Duodenal mucosa (tissue), 2 donors: ENCODE measurements at regions not wholly inside any gene's neighbourhood (a gene's known extent, or its start where the extent isn't known, plus 50 kb on each side); places are given as distances from the start of the nearest gene placed in this dataset.

Experiments used
- H3K27ac ChIP-seq: one replicate; pipeline ENCODE4 v1.7.0; 2013; ENCODE audit warnings: low read depth, low read length
- H3K27me3 ChIP-seq, 2 donors: one replicate each; pipeline ENCODE4 v1.7.0; 2013; ENCODE audit warnings: low read length in 2 of 2, control low read depth in 1 of 2; ENCODE audit not compliant: insufficient read depth in 2 of 2, control insufficient read depth in 1 of 2
- H3K36me3 ChIP-seq, 2 donors: one replicate each; pipeline ENCODE4 v1.7.0; 2013; ENCODE audit warnings: low read length in 2 of 2, control low read depth in 1 of 2; ENCODE audit not compliant: insufficient read depth in 2 of 2, control insufficient read depth in 1 of 2
- H3K4me1 ChIP-seq, 2 donors: one replicate each; pipeline ENCODE4 v1.7.0; 2013; ENCODE audit warnings: low read length in 2 of 2, control low read depth in 1 of 2; ENCODE audit not compliant: insufficient read depth in 2 of 2, control insufficient read depth in 1 of 2
- H3K4me3 ChIP-seq, 2 donors: one replicate each; pipeline ENCODE4 v1.7.0; 2013; ENCODE audit warnings: low read length in 2 of 2, low read depth in 1 of 2
- H3K9ac ChIP-seq, 2 donors: one replicate each; pipeline ENCODE4 v1.7.0; 2013; ENCODE audit warnings: low read length in 2 of 2, low read depth in 1 of 2
- H3K9me3 ChIP-seq, 2 donors: one replicate each; pipeline ENCODE4 v1.7.0; 2013; ENCODE audit warnings: low read length in 2 of 2, control low read depth in 1 of 2; ENCODE audit not compliant: control insufficient read depth in 1 of 2

DNA sequence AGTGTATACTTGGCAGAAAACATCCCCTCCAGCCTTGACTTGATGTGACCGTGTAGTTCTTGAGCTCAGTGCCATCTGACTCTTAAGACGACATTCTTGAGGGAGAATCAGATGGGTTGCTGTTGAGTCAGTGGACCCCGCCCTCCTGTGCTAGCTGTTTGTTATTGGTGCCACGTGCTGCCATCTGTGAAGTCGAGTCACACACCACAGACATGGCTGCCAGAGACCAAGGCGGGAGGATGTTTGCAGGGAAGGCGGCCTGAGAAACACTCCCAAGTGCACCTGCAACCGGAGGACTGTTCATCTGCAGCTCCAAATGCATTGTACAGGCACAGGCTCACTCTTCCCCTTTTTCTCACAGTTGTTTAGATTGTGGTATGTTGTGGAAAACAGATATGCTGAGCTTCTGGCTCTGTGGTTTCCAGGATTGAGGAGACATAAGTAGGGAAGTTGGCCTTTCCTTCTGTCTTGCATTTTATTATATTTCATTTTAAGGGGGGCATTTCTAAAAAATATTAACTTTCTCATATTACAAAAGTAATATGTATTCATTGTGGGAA is 345.3 kb upstream of the ZFP64 start:
- Histone ChIP-seq H3K4me3 (no peak overlapping the region), H3K27me3 (no peaks in the 10 kb centered on the region), H3K9me3 (no peaks in the 10 kb centered on the region), H3K9ac (no peak overlapping the region), H3K36me3 (no peaks in the 10 kb centered on the region), H3K27ac (no peak overlapping the region), H3K4me1 (no peaks in the 10 kb centered on the region)

DNA sequence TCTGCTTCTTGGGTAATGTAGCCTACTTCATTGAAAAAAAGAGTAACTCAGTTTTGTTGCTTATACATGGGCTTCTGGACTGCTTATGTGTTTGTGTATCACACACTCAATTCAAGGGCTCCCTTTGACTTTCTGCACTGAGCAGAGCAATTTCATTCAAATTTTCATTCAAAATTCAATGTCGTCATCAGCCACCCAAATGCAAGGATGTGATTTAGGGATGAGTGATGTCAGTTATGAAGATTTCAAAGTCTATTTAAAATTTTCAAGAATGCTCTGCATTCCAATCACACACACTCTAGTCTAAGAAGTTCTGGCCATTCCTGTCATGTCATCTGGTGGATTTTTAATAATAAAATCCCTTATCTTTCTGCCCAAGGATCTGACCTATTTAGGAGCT is 344.5 kb upstream of the ZFP64 start:
- Histone ChIP-seq H3K9ac (no peak overlapping the region), H3K27me3 (no peaks in the 10 kb centered on the region), H3K4me3 (no peak overlapping the region), H3K27ac (no peak overlapping the region), H3K36me3 (no peaks in the 10 kb centered on the region), H3K9me3 (peaks cover 0 to 6% of the 10 kb centered on the region in 2 donors), H3K4me1 (no peaks in the 10 kb centered on the region)

DNA sequence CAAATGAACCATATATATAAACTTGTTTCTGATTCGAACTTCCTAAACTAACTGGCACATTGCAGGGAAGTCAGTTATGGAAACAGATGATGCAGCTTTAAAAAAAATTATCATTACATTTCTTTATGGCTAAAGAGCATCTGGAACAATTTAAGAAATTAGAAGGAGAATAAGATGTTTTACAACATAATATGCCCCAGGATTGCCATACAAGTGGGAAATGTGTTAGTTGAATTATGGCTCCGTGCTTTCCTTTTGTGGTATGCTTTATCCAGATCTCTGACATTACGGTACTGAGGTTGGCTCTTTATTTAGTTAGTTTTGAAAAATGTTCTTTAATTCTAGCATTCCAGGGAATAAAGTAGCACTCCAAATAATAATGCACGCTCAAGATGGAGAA is 343.0 kb upstream of the ZFP64 start:
- Histone ChIP-seq H3K4me1 (no peaks in the 10 kb centered on the region), H3K4me3 (no peak overlapping the region), H3K9ac (no peak overlapping the region), H3K36me3 (no peaks in the 10 kb centered on the region), H3K9me3 (peaks cover 0 to 7% of the 10 kb centered on the region in 2 donors), H3K27ac (no peak overlapping the region), H3K27me3 (no peaks in the 10 kb centered on the region)

DNA sequence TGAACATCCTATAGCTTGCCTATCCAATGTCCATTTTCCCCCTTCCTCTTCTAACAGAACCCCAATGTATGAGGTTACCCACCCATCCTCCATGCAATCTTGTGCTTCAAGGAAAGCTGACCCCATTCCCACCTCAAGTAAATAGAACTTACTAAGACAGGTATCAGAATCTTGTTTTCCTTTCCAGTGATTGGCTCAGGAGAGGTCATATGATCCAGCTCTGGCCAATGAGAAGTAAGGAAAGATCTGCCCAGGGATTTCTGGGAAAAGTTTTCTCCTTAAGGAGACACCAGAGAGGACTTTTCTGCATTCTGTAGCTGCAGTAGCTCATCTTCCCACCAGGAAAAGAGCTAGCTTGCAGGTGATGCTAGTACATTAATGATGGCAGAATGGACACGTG is 341.8 kb upstream of the ZFP64 start:
- Histone ChIP-seq H3K4me1 (no peaks in the 10 kb centered on the region), H3K36me3 (no peaks in the 10 kb centered on the region), H3K9ac (no peak overlapping the region), H3K27ac (no peak overlapping the region), H3K27me3 (no peaks in the 10 kb centered on the region), H3K4me3 (no peak overlapping the region), H3K9me3 (peaks cover 0 to 7% of the 10 kb centered on the region in 2 donors)

DNA sequence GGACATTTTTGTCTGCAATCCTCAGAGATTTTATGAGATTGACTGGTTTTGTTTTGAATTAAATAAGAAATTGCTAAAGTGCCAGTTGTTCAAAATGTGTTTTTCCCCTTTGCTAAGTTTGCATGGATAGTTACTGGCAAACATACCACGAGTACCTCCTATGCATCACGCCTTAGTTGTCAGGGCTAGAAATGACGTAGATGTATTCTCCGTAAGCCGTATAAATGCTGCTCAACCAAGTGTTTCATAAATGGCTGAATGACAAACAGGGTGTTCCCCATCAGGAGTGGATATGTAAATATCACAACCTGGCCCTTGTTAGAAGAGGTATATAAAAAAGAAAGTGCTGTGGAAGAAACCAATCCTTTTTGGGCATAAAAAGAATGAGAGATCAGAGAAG is 341.1 kb upstream of the ZFP64 start:
- Histone ChIP-seq H3K9me3 (peaks cover 0 to 7% of the 10 kb centered on the region in 2 donors), H3K27ac (no peak overlapping the region), H3K4me3 (no peak overlapping the region), H3K9ac (no peak overlapping the region), H3K27me3 (no peaks in the 10 kb centered on the region), H3K4me1 (no peaks in the 10 kb centered on the region), H3K36me3 (no peaks in the 10 kb centered on the region)

DNA sequence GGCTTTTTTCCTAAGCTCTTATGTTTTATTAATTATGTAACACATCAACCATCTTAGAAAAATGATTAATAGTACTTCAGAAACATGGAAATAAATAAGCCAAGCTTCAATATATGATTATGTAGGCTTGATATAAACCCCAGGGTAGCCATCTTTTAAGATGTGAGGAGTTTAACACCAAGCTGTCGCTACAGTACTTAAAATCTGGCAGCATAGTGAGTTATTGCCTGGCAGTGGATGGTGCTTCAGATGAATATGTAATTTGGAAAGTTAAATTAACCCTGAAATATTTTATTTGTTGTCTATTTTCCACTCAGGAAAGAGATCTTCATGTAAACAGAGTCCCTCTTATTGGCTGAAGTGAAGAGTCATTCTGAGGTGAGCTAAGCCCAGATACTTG is 339.0 kb upstream of the ZFP64 start:
- H3K27me3 ChIP-seq, result no peaks in the 10 kb centered on the region
- H3K9me3 ChIP-seq, result peaks cover 0 to 7% of the 10 kb centered on the region in 2 donors
- H3K4me1 ChIP-seq, result no peaks in the 10 kb centered on the region
- H3K9ac ChIP-seq, result no peak overlapping the region
- no peaks in the 10 kb centered on the region for H3K36me3 ChIP-seq
- no peak overlapping the region for H3K4me3 ChIP-seq
- no peak overlapping the region for H3K27ac ChIP-seq

DNA sequence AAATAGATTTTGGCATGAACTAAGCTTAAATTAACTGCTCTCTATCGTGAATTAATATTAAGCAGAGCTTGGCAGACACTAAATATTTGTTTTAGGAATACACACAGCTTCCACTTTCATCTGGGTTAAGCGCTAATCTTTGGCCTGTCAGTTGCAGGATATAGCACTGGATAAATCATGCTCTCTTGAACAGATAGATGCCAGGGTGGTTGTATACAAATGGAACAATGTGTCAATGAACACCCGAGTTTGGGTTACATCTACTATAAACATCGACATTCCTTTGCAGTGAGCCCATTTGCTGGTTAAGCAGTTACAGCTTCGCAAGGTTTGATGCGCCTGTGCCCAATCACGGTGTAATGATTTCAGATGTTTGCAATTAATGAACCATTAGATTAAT is 338.2 kb upstream of the ZFP64 start:
- H3K9ac ChIP-seq, result no peak overlapping the region
- no peak overlapping the region for H3K4me3 ChIP-seq
- no peak overlapping the region for H3K27ac ChIP-seq
- H3K36me3 ChIP-seq, result no peaks in the 10 kb centered on the region
- peaks cover 0 to 7% of the 10 kb centered on the region in 2 donors for H3K9me3 ChIP-seq
- H3K27me3 ChIP-seq, result no peaks in the 10 kb centered on the region
- H3K4me1 ChIP-seq, result no peaks in the 10 kb centered on the region

DNA sequence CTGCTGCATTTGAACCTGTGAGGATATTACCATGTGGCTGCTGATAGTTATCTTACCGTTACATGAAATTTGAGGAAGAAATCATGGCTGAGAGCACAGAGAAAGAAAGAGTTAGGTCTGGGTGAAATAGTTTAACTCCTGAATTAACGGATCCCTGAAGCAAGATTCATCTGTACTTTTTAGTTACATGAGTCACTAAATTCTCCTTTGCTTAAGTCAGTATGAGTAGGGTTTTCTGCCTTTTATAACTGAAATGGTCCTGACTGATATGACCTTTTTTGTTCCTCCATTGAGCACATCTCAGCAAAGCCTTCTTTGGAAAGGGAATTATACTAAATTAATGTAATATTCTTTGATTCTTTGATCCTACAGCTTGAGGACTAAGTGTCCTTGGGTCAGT is 333.3 kb upstream of the ZFP64 start:
- H3K27ac ChIP-seq, result no peak overlapping the region
- H3K36me3 ChIP-seq, result no peaks in the 10 kb centered on the region
- H3K27me3 ChIP-seq, result no peaks in the 10 kb centered on the region
- no peaks in the 10 kb centered on the region for H3K4me1 ChIP-seq
- no peak overlapping the region for H3K4me3 ChIP-seq
- peaks cover 0 to 1% of the 10 kb centered on the region in 2 donors for H3K9me3 ChIP-seq
- no peak overlapping the region for H3K9ac ChIP-seq

DNA sequence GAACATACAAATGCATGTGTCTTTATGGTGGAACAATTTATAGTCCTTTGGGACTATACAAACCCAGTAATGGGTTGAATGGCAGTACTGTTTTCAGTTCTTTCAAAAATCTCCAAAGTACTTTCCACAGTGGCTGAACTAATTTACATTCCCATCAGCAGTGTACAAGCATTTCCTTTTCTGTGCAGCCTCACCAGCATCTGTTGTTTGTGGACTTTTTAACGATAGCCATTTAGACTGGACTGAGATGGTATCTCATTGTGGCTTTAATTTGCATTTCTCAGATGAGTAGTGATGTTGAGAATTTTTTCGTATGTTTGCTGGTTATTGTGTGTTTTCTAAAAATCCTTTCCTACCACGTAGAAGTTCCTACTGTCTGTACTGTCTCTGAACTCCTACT is 327.2 kb upstream of the ZFP64 start:
- H3K9ac ChIP-seq, result no peak overlapping the region
- no peak overlapping the region for H3K4me3 ChIP-seq
- no peak overlapping the region for H3K27ac ChIP-seq
- H3K27me3 ChIP-seq, result no peaks in the 10 kb centered on the region
- no peaks in the 10 kb centered on the region for H3K4me1 ChIP-seq
- peaks cover 0 to 1% of the 10 kb centered on the region in 2 donors for H3K9me3 ChIP-seq
- H3K36me3 ChIP-seq, result no peaks in the 10 kb centered on the region

DNA sequence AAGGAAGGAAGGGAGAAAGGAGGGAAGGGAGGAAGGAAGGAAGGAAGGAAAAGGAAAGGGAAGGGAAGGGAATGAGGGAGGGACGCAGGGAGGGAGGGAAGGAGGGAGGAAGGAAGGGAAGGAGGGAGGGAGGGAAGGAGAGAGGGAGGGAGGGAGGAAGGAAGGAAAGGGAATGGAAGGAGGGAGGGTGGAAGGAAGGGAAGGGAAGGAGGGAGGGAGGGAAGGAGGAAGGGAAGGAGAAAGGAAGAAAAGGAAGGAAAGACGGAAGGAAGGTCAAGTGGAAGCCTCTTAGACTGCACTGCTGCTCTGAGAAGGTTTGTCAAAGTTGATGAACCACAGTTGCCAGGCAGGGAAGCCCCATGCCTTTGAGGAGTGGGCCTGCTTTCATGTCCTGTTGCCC is 324.3 kb upstream of the ZFP64 start:
- no peaks in the 10 kb centered on the region for H3K36me3 ChIP-seq
- H3K4me1 ChIP-seq, result no peaks in the 10 kb centered on the region
- no peak overlapping the region for H3K9ac ChIP-seq
- no peak overlapping the region for H3K27ac ChIP-seq
- H3K27me3 ChIP-seq, result no peaks in the 10 kb centered on the region
- H3K9me3 ChIP-seq, result no peaks in the 10 kb centered on the region
- no peak overlapping the region for H3K4me3 ChIP-seq

DNA sequence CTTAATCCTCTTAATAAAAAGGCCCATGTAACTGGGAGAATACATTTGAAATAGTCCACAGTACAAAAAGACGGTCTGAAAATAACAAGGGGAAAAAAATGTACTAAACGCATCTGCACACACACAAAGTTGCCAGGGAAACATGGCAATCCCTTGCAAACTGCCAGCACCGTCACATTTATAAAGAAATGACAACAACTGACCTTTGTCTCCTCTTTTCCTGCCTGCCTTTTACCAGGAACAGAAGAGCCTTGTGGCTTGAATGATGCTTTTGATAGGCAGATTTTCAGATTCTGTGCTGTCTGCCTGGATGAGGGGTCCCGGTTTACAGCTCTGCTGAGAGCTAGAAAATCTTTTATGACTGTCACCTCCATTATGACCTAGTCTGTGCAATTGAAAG is 308.6 kb upstream of the ZFP64 start:
- Histone ChIP-seq H3K4me3 (no peak overlapping the region), H3K27me3 (no peaks in the 10 kb centered on the region)

More for the DNA sequence above, 308.6 kb upstream of the ZFP64 start:
- Histone ChIP-seq H3K9ac (no peak overlapping the region), H3K27ac (no peak overlapping the region), H3K4me1 (no peaks in the 10 kb centered on the region), H3K36me3 (no peaks in the 10 kb centered on the region), H3K9me3 (no peaks in the 10 kb centered on the region)
